ELF-1 (cell line): ENCODE measurements at regions not wholly inside any gene's neighbourhood (a gene's known extent, or its start where the extent isn't known, plus 50 kb on each side); places are given as distances from the start of the nearest gene placed in this dataset.
"Not testable (repeated sequence)": the region's sequence is repeated elsewhere in the genome, so short reads cannot be mapped to it uniquely, and the experiment has no call there.

Experiments used
- DNase-seq: peaks from one replicate; pipeline ENCODE4 v3.0.0-alpha.2; 2016; ENCODE audit warnings: low read depth, low spot score

DNA sequence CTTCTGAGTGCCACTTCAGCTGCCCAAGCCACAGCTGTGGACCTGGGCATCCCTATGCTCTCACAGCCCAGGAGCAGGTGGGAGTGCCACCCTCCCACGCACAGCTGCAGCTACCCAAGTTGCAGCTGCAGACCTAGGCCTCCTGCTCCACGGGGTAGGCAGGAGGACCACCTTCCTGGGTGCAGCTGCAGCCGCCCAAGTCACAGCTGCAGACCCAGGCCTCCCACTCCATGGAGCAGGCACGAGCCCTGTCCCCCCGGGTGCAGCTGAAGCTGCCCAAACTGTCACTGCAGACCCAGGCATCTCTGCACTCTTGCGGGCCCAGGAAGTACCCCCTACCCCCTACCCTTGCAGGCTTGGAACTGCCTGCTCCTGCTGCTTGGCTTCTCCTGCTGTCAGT is 260.2 kb downstream of the XPNPEP1 start:
- no peak for DNase-seq

GRCh38 chr10:109652612-109653011 is 270.7 kb downstream of the XPNPEP1 start:
- not testable (repeated sequence) for DNase-seq

GRCh38 chr10:109650228-109650627 is 273.1 kb downstream of the XPNPEP1 start:
- peak; percentile 1 for DNase-seq

- DNase-seq: no peak
These were observed 275.7 kb downstream of the XPNPEP1 start for GRCh38 chr10:109647627-109648026.

DNA sequence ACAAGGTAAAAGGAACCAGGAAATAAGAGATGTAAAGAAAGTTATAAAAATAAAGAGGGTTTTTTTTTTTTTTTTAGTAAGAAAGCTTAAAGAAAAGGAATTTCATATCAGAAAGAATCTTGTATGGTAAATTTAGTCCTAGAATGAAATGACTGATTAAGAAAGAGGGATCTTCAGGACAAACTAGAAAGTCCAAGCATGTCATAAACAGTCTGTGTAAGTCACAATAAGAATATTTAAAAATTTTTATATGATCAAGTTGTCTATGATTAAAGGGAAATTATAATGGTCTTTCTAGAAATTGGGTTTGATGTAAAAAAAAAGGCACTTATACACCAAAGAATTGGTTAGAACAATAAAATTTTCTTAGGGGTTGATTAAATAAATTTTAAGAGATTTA is 289.5 kb downstream of the XPNPEP1 start:
- DNase-seq: no peak

DNA sequence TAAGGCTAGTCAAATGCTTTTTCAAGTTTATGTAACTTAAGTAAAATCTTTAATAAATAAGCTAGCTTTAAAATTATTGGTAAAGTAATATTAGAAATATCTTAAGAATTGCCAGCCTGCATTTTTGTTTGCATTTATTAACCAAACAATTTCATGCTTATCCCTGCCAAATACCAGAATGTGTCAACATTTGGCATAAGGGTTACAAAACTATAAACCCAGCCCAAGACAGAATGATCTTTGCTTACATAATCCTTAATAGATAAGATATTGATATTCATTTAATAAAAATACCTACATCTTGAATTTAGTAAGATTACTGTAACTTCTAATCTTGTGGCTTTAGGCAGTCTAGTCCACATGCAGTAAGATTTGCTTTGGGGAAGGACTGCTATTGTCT is 290.3 kb downstream of the XPNPEP1 start:
- DNase-seq: not testable (repeated sequence)

DNA sequence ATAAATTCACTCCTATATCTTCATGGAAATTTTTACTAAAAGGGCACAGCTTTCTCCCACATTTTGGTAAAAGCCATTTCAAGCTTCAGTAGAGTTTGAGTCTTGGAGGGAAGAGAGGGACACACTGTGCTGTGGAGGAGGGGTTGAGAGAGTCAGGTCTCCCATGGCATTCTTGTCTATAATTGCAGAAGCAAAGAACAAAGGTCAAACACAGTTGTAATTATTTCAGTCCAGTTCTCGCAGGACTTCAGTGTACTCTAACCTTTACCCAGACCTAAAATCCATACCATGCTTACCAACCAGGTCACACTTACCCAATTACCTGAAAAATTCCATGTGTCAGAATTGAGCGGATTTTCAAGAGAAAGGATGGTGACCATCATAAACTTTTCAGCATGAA is 298.4 kb downstream of the XPNPEP1 start:
- DNase-seq: no peak

- no peak for DNase-seq
These were observed 300.7 kb downstream of the XPNPEP1 start for GRCh38 chr10:109622566-109622965.

- no peak for DNase-seq
These were observed 302.9 kb downstream of the XPNPEP1 start for GRCh38 chr10:109620396-109620795.

GRCh38 chr10:109619914-109620313 is 303.4 kb downstream of the XPNPEP1 start:
- no peak for DNase-seq

- DNase-seq: no peak
These were observed 304.6 kb downstream of the XPNPEP1 start for GRCh38 chr10:109618748-109619147.

DNA sequence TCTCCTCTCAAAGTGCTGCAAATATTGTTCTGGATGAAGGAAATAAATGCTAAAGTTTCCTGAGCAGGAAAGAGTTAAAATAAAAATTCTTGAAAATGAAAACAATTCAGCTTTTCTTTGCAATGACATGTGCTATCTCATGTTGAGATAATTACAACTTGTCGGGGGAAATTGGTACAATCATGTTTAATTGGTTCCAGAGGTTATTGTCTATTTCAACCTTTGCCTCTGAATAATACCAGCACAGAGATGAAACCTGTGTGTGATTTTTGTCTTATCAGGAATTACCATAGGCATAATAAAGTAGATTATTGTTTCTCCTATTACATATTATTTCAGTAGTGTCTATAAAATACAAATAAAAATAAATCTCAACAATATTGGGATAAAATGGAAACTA is 305.0 kb downstream of the XPNPEP1 start:
- no peak for DNase-seq

DNA sequence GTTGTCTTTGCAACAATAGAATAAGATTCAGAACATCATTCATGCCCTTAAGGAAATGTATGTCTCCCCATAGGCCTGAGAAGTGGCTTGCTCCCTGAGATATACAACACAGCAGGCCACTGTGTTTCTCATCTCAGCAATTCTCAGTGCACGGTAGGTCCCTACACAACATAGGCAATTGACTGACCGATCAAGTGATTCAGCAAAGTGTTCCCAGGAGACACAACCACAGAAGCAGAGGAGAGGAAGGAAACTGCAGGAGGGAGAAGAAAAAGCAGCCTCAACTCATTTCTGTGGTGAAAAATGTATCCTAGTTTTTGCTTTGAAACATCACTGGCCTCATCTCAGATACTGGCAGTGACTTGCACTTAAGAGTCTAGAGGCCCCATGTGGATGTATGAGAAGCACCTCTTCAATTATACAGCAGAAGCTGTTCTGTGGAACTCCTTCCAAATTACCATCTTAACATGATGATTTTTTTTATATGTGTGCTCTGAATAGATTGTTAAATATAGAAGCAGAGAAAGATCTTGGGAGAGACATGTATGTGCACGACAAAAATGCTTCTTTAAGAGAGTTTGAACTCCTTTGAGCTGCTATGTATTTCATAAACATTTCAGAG is 306.8 kb downstream of the XPNPEP1 start:
- DNase-seq: no peak

DNA sequence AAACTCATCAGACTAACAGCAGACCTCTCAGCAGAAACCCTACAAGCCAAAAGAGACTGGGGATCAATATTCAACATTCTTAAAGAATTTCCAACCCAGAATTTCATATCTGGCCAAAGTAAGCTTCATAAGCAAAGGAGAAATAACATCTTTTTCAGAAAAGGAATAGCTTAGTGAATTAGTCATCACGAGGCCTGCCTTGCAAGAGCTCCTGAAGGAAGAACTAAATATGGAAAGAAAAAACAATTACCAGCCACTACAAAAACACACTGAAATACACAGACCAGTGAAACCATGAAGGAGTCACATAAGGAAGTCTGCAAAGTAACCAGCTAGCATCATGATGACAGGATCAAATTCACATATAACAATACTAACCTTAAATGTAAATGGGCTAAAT is 328.0 kb downstream of the XPNPEP1 start:
- not testable (repeated sequence) for DNase-seq

DNA sequence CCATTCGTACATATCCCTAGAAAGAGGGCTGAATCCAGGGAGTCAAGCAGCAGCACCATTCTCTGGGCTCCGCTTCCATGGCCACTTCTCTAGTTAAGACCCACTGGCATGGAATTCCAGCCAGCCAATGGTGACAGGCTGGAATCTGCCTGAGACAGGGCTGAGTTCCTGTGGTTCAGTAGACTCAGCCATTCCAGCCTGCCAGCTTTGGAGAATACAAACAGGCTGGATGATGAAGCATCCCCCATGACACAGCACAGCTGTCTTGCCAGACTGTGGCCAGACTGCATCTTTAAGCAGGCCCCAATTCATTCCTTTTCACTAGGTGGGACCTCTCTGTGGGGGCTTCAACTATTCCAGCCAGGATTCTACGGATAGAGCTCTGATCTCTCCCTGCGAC is 329.6 kb downstream of the XPNPEP1 start:
- DNase-seq: peak; percentile 4

- DNase-seq: no peak
These were observed 330.9 kb downstream of the XPNPEP1 start for GRCh38 chr10:109592391-109592790.

DNA sequence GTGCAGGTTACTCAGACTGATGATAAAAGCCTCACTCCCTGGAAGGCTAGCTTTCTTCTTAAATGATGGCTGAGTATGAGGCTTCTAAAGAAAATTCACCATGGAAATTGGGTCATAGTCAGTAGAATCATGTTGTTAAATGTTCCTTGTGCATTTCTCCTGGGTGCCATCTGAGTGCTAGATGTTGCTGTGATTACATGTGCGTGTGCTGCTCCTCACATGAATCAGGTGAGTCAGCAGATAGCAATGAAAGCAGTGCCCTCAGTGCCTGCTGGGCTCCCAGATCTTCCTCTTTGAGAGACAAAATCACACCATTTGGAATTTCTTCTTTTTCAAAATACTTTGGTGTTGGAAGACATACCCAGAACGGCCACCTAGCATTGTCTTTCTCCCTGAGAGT is 331.7 kb downstream of the XPNPEP1 start:
- DNase-seq: no peak

GRCh38 chr10:109588259-109588658 is 335.1 kb downstream of the XPNPEP1 start:
- DNase-seq: peak; percentile 59

DNA sequence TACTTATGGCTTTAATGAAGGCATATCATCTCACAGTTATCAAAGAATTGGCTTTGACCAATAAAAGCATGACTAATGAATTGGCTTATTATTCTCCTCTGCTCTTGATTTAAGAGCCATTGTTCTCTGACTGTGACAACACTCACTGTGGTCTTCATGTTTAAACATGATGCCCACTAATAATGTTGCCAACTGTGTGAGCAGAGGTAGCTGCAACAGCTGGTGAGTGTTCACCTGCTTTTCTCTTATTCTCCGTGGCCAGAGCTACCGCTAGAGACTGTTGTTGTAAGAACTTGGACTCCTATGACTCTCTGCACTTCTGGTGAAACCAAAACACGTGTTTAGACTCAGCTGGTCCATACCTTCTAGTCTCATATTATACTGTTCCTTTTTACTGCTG is 335.9 kb downstream of the XPNPEP1 start:
- DNase-seq: no peak

DNA sequence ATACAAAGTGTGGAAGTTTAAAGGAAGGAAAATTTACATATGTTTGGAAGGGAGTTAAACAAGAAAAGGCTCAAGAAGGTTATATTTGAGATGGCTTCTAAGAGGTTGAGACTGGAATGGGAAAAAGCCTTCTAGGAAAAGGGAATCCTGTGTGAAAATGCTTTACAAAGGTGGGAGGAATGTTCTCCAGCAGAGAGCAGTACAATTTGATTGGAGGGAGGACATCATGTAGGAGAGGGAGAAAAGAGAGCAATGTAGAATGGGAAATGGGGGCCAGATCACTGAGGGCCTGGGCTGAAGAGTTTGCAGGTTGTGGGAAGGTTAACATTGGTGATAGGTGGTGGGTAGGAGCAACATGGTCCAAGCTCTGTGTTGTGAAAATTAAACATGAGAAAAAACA is 366.9 kb downstream of the XPNPEP1 start:
- DNase-seq: no peak

DNA sequence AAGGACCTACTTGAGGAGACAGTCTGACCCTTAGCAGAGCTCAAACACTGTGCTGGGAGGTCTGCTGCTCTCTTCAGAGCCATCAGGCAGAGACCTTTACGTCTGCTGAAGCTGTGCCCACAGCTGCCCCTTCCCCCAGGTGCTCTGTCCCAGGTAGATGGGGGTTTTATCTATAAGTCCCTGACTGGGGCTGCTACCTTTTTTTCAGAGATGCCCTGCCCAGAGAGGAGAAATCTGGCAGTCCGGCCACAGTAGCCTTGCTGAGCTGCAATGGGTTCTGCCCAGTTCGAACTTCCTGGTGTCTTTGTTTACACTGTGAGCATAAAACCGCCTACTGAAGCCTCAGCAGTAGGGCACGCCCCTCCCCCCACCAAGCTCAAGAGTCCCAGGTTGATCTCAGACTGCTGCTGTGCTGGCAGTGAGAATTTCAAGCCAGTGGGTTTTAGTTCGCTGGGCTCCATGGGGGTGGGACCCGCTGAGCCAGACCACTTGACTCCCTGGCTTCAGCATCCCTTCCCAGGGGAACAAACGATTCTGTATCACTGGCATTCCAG is 381.2 kb downstream of the XPNPEP1 start:
- peak; percentile 64 for DNase-seq

DNA sequence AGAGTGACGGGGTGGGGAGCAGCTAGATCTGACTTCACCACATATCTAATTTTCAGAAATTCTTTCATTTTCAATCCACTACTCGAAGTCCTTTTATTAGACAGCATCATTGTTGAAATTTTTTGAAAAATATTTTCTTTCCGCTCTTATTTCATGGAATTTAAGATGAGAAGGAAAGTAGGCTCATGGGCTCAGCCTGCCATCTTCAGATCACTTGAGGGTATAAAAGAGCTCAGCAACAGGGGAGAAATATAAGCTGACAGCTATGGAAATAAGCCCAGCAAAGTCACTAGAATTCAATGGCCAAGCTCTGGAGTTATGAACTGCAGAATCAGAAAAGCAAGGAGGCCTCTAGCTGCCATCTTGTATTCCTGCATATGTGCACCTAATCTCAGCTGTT is 389.1 kb downstream of the XPNPEP1 start:
- DNase-seq: no peak

- DNase-seq: no peak
These were observed 394.1 kb downstream of the XPNPEP1 start for GRCh38 chr10:109529258-109529657.

- DNase-seq: no peak
These were observed 405.6 kb downstream of the XPNPEP1 start for GRCh38 chr10:109517748-109518147.
